H9 (cell line): ENCODE measurements at regions not wholly inside any gene's neighbourhood (a gene's known extent, or its start where the extent isn't known, plus 50 kb on each side); places are given as distances from the start of the nearest gene placed in this dataset.
"Not testable (repeated sequence)": the region's sequence is repeated elsewhere in the genome, so short reads cannot be mapped to it uniquely, and the experiment has no call there.

Experiments
- DNase-seq: peaks from one replicate; pipeline ENCODE4 v3.0.0-alpha.2; 2017
- H2AFZ ChIP-seq: one replicate; pipeline ENCODE4 v1.6.1; 2013; ENCODE audit warnings: mild to moderate bottlenecking, low read length, control low read depth, moderate library complexity
- H2AK5ac ChIP-seq: 2 replicates; pipeline ENCODE4 v1.6.1; 2013; ENCODE audit warnings: low read length, control low read depth, mixed read lengths; ENCODE audit not compliant: insufficient read length
- H2BK120ac ChIP-seq: one replicate; pipeline ENCODE4 v1.6.1; 2013; ENCODE audit warnings: low read depth, mild to moderate bottlenecking, low read length, control low read depth, inconsistent platforms; ENCODE audit not compliant: poor library complexity, severe bottlenecking
- H2BK12ac ChIP-seq: 2 replicates; pipeline ENCODE4 v1.6.1; 2013; ENCODE audit warnings: low read length, control low read depth, mixed read lengths, low read depth; ENCODE audit not compliant: insufficient read length
- H2BK15ac ChIP-seq: 2 replicates; pipeline ENCODE4 v1.6.1; 2013; ENCODE audit warnings: low read depth, low read length, control low read depth
- H2BK20ac ChIP-seq: one replicate; pipeline ENCODE4 v1.6.1; 2013; ENCODE audit warnings: low read depth, mild to moderate bottlenecking, low read length, control low read depth, inconsistent platforms; ENCODE audit not compliant: poor library complexity, severe bottlenecking
- H2BK5ac ChIP-seq: 2 replicates; pipeline ENCODE4 v1.6.1; 2013; ENCODE audit warnings: low read length, control low read depth, mixed read lengths; ENCODE audit not compliant: insufficient read length
- H3K14ac ChIP-seq: 2 replicates; pipeline ENCODE4 v1.6.1; 2013; ENCODE audit warnings: low read length, control low read depth; ENCODE audit not compliant: insufficient read depth
- H3K18ac ChIP-seq: 2 replicates; pipeline ENCODE4 v1.6.1; 2013; ENCODE audit warnings: low read depth, mild to moderate bottlenecking, mixed read lengths, low read length, control low read depth; ENCODE audit not compliant: insufficient read length
- H3K23ac ChIP-seq: 2 replicates; pipeline ENCODE4 v1.6.1; 2013; ENCODE audit warnings: low read length, control low read depth, mixed read lengths, low read depth; ENCODE audit not compliant: insufficient read length
- H3K23me2 ChIP-seq: 2 replicates; pipeline ENCODE4 v1.6.1; 2013; ENCODE audit warnings: low read depth, mild to moderate bottlenecking, mixed read lengths, low read length, control low read depth; ENCODE audit not compliant: insufficient read length, poor library complexity, severe bottlenecking
- H3K27ac ChIP-seq: 2 replicates; pipeline ENCODE4 v1.5.1; 2013; ENCODE audit warnings: low read length, control low read depth, mixed read lengths, low read depth; ENCODE audit not compliant: insufficient read length
- H3K27me3 ChIP-seq: 2 replicates; pipeline ENCODE4 v1.6.1; 2013; ENCODE audit warnings: low read length, control low read depth, inconsistent platforms; ENCODE audit not compliant: insufficient read depth
- H3K4ac ChIP-seq: 2 replicates; pipeline ENCODE4 v1.6.1; 2013; ENCODE audit warnings: low read depth, mild to moderate bottlenecking, control low read depth, inconsistent platforms, low read length, moderate library complexity
- H3K4me1 ChIP-seq: 2 replicates; pipeline ENCODE4 v1.6.1; 2013; ENCODE audit warnings: low read length, control low read depth, inconsistent platforms; ENCODE audit not compliant: insufficient read depth
- H3K4me2 ChIP-seq: 2 replicates; pipeline ENCODE4 v1.6.1; 2013; ENCODE audit warnings: low read length, control low read depth, mixed read lengths; ENCODE audit not compliant: insufficient read length, insufficient read depth
- H3K56ac ChIP-seq: 2 replicates; pipeline ENCODE4 v1.6.1; 2013; ENCODE audit warnings: low read depth, mild to moderate bottlenecking, mixed read lengths, low read length, control low read depth; ENCODE audit not compliant: insufficient read length
- H3K79me1 ChIP-seq: 2 replicates; pipeline ENCODE4 v1.6.1; 2013; ENCODE audit warnings: low read depth, mild to moderate bottlenecking, moderate library complexity, low read length, control low read depth, inconsistent platforms; ENCODE audit not compliant: insufficient read depth, poor library complexity, severe bottlenecking
- H3K79me2 ChIP-seq: 2 replicates; pipeline ENCODE4 v1.6.1; 2013; ENCODE audit warnings: low read length, control low read depth, inconsistent platforms; ENCODE audit not compliant: insufficient read depth
- H3K9ac ChIP-seq: 2 replicates; pipeline ENCODE4 v1.6.1; 2013; ENCODE audit warnings: low read length, control low read depth, mixed read lengths; ENCODE audit not compliant: insufficient read length; ENCODE audit errors: extremely low read depth
- H3K9me3 ChIP-seq: one replicate; pipeline ENCODE4 v1.6.1; 2013; ENCODE audit warnings: low read depth, low read length, inconsistent platforms; ENCODE audit not compliant: control insufficient read depth
- H3T11ph ChIP-seq: one replicate; pipeline ENCODE4 v1.6.1; 2013; ENCODE audit warnings: mild to moderate bottlenecking, low read length, control low read depth, inconsistent platforms
- H4K20me1 ChIP-seq: one replicate; pipeline ENCODE4 v1.6.1; 2013; ENCODE audit not compliant: control insufficient read depth, insufficient read length, insufficient read depth
- H4K5ac ChIP-seq: 2 replicates; pipeline ENCODE4 v1.6.1; 2013; ENCODE audit warnings: low read depth, mild to moderate bottlenecking, mixed read lengths, low read length, control low read depth; ENCODE audit not compliant: insufficient read length
- H4K8ac ChIP-seq: replicated peaks from 2 replicates; pipeline ENCODE4 v1.6.1; 2013; ENCODE audit warnings: low read length, control low read depth, mixed read lengths, low read depth; ENCODE audit not compliant: insufficient read length
- H4K91ac ChIP-seq: 2 replicates; pipeline ENCODE4 v1.6.1; 2013; ENCODE audit warnings: low read depth, mild to moderate bottlenecking, moderate library complexity, mixed read lengths, low read length, control low read depth; ENCODE audit not compliant: insufficient read length
- H3K27ac Mint-ChIP-seq, 3 experiments: 2 replicates in 2 of 3; 3 replicates in 1 of 3; pipeline ENCODE4 v1.8.0; 2020 to 2021; ENCODE audit warnings: mixed read lengths in 3 of 3, mild to moderate bottlenecking in 1 of 3, moderate library complexity in 1 of 3
- H3K27me3 Mint-ChIP-seq: 2 replicates; pipeline ENCODE4 v1.8.0; 2021; ENCODE audit warnings: low read depth, mild to moderate bottlenecking, moderate library complexity, mixed read lengths
- H3K36me3 Mint-ChIP-seq, 3 experiments: 2 replicates in 2 of 3; 3 replicates in 1 of 3; pipeline ENCODE4 v1.8.0; 2020 to 2021; ENCODE audit warnings: low read depth in 3 of 3, mixed read lengths in 3 of 3; ENCODE audit not compliant: insufficient read depth in 1 of 3
- H3K4me1 Mint-ChIP-seq, 2 experiments: 2 replicates each; pipeline ENCODE4 v1.8.0; 2020; ENCODE audit warnings: mixed read lengths in 2 of 2
- H3K4me3 Mint-ChIP-seq, 2 experiments: 2 replicates in 1 of 2; 3 replicates in 1 of 2; pipeline ENCODE4 v1.8.0; 2020 to 2021; ENCODE audit warnings: mild to moderate bottlenecking in 2 of 2, mixed read lengths in 2 of 2, moderate library complexity in 1 of 2
- H3K9me3 Mint-ChIP-seq, 2 experiments: 2 replicates in 1 of 2; 3 replicates in 1 of 2; pipeline ENCODE4 v1.8.0; 2020; ENCODE audit warnings: mild to moderate bottlenecking in 2 of 2, mixed read lengths in 2 of 2, moderate library complexity in 1 of 2
- WGBS: extraction: QIAGEN DNeasy Blood & Tissue Kit; methylation state at CpG from one replicate; pipeline ENCODE4 v1.1.7; 2013; ENCODE audit warnings: missing lambda C conversion rate, low lambda C conversion rate, mixed read lengths; ENCODE audit not compliant: insufficient read length; ENCODE audit errors: extremely low coverage; 5-methylcytosine and 5-hydroxymethylcytosine counted together
- TF ChIP-seq, protein P1 (sequence below): fragments of 200-600 bp; sonication (generic); conservative IDR thresholded peaks from 3 replicates; pipeline ENCODE4 v1.8.0; 2021; ENCODE audit warnings: antibody characterized with exemption, mild to moderate bottlenecking

DNA sequence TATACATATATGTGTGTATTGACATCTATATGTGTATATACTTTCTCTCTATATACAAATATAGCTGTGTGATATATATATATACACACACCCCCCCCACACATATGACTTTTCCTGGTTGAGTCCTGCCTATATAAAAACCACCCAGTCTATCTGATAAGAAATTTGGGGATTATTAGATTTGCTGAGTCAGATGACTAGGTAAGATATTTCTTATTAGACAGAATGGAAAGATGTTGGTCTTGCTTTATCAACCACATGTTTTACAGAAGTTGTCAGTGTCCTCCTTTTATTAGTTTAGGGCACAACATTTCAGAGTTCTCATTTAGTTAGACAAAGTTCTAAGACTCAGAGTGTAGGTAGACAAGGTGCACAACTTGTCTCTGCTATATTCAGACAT is 953.3 kb downstream of the METTL15 start:
- DNase-seq, result no peak
- no peaks in the 10 kb centered on the region for H3K23me2 ChIP-seq
- H2AFZ ChIP-seq, result no peak overlapping the region
- H2BK5ac ChIP-seq, result no peak overlapping the region
- H3K4me3 Mint-ChIP-seq, result no peak overlapping the region
- H2BK20ac ChIP-seq, result no peak overlapping the region
- peaks cover 3 to 16% (median 10%) of the 10 kb centered on the region in 3 experiments; a peak in 6 of 7 replicates for H3K36me3 Mint-ChIP-seq
- H3K4ac ChIP-seq, result no peak overlapping the region
- no peak overlapping the region for H2AK5ac ChIP-seq
- no peak overlapping the region for H3K27ac Mint-ChIP-seq
- no peaks in the 10 kb centered on the region for H3K27me3 Mint-ChIP-seq
- no peak overlapping the region for H3K18ac ChIP-seq
- H3K4me1 ChIP-seq, result no peaks in the 10 kb centered on the region
- H4K8ac ChIP-seq, result no peak overlapping the region
- no peaks in the 10 kb centered on the region for H3K4me1 Mint-ChIP-seq
- H4K91ac ChIP-seq, result no peak overlapping the region
- H3K9me3 ChIP-seq, result no peaks in the 10 kb centered on the region
- H2BK120ac ChIP-seq, result no peak overlapping the region
- H3K4me2 ChIP-seq, result no peak overlapping the region
- H3K9ac ChIP-seq, result no peak overlapping the region
- no peaks in the 10 kb centered on the region for H3K79me1 ChIP-seq
- H3K27ac ChIP-seq, result no peak overlapping the region
- no peak overlapping the region for H2BK12ac ChIP-seq
- no peak overlapping the region for H3K56ac ChIP-seq
- H3K27me3 ChIP-seq, result no peaks in the 10 kb centered on the region
- H3K23ac ChIP-seq, result no peak overlapping the region
- no peak overlapping the region for H3K14ac ChIP-seq
- H3K9me3 Mint-ChIP-seq, result peaks cover 15 to 16% of the 10 kb centered on the region in 2 experiments
- H2BK15ac ChIP-seq, result no peak overlapping the region
- H3K79me2 ChIP-seq, result no peaks in the 10 kb centered on the region
- no peak overlapping the region for H4K5ac ChIP-seq
- H4K20me1 ChIP-seq, result no peaks in the 10 kb centered on the region
- TF ChIP-seq, protein P1, sequence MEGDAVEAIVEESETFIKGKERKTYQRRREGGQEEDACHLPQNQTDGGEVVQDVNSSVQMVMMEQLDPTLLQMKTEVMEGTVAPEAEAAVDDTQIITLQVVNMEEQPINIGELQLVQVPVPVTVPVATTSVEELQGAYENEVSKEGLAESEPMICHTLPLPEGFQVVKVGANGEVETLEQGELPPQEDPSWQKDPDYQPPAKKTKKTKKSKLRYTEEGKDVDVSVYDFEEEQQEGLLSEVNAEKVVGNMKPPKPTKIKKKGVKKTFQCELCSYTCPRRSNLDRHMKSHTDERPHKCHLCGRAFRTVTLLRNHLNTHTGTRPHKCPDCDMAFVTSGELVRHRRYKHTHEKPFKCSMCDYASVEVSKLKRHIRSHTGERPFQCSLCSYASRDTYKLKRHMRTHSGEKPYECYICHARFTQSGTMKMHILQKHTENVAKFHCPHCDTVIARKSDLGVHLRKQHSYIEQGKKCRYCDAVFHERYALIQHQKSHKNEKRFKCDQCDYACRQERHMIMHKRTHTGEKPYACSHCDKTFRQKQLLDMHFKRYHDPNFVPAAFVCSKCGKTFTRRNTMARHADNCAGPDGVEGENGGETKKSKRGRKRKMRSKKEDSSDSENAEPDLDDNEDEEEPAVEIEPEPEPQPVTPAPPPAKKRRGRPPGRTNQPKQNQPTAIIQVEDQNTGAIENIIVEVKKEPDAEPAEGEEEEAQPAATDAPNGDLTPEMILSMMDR, result no peak
- H3T11ph ChIP-seq, result no peak overlapping the region

DNA sequence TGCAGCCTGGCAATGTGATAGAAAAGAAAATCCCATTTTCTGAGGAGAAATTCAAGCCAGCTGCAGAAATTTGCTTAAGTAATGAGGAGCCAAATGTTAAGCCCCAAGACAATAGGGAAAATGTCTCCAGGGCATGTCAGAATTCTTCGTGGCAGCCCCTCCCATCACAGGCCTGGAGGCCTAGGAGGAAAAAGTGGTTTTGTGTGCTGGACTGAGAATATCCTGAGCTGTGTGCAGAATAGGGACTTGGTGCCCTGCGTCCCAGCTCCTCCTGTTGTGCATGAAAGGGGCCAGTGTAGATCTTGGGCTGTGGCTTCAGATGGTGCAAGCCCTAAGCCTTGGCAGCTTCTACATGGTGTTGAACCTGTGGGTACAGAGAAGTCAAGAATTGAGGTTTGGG is 948.3 kb downstream of the METTL15 start:
- not testable (repeated sequence) for H3K4me3 Mint-ChIP-seq, DNase-seq, H3K23ac ChIP-seq, H2BK15ac ChIP-seq, H3K4me2 ChIP-seq, H3K79me2 ChIP-seq, H3K79me1 ChIP-seq, H2BK20ac ChIP-seq, H3K4me1 ChIP-seq, H3K4me1 Mint-ChIP-seq, H3K14ac ChIP-seq, H4K20me1 ChIP-seq, H3K27ac ChIP-seq, H3K9me3 ChIP-seq, H3K23me2 ChIP-seq, H2AK5ac ChIP-seq, H3K27me3 ChIP-seq, H2BK120ac ChIP-seq, H2AFZ ChIP-seq, H2BK12ac ChIP-seq, H3K56ac ChIP-seq, H3K27me3 Mint-ChIP-seq, H3K9ac ChIP-seq, H2BK5ac ChIP-seq, H3K4ac ChIP-seq, H3K18ac ChIP-seq, H4K5ac ChIP-seq, H4K8ac ChIP-seq, H4K91ac ChIP-seq, H3K27ac Mint-ChIP-seq, H3T11ph ChIP-seq
- peaks cover 6 to 32% (median 19%) of the 10 kb centered on the region in 3 experiments; a peak in 6 of 7 replicates for H3K36me3 Mint-ChIP-seq
- no CpG with 5 or more reads among the region's 2 CpGs for WGBS
- H3K9me3 Mint-ChIP-seq, result peaks cover 29 to 37% of the 10 kb centered on the region in 2 experiments
